Thyroid gland (tissue), 4 donors: ENCODE measurements at regions not wholly inside any gene's neighbourhood (a gene's known extent, or its start where the extent isn't known, plus 50 kb on each side); places are given as distances from the start of the nearest gene placed in this dataset.
"Not testable (repeated sequence)": the region's sequence is repeated elsewhere in the genome, so short reads cannot be mapped to it uniquely, and the experiment has no call there.

Experiments
- CTCF ChIP-seq, 6 experiments: fragments of 200-600 bp in 3 of 6; fragments of 450-650 bp in 3 of 6; sonication (generic) in 3 of 6; IDR thresholded peaks; one replicate each; pipeline ENCODE4 v1.5.1; 2016 to 2019; ENCODE audit warnings: antibody characterized with exemption in 6 of 6, mild to moderate bottlenecking in 2 of 6, inconsistent platforms in 1 of 6, moderate library complexity in 1 of 6
- POLR2A ChIP-seq, 2 donors: fragments of 450-650 bp; IDR thresholded peaks; one replicate each; pipeline ENCODE4 v1.6.1; 2017; ENCODE audit warnings: antibody characterized with exemption in 2 of 2, mild to moderate bottlenecking in 2 of 2, moderate library complexity in 1 of 2

- TF ChIP-seq CTCF, POLR2A (IDR thresholded peaks at IDR 0.05): not testable (repeated sequence)
Observed at GRCh38 chr1:149361310-149361709, 113.5 kb upstream of the NBPF19 start.
